Bronchial epithelial cell (primary cell): ENCODE measurements at regions not wholly inside any gene's neighbourhood (a gene's known extent, or its start where the extent isn't known, plus 50 kb on each side); places are given as distances from the start of the nearest gene placed in this dataset.

Experiments
- DNase-seq: peaks from one replicate; pipeline ENCODE4 v3.0.0-alpha.2; 2010; ENCODE audit warnings: low read depth
- FAIRE-seq: peaks from 2 replicates; lab custom pipeline; 2011; peaks lifted over from hg19 to GRCh38; lab: Jason Lieb, UNC
- H3K27me3 ChIP-seq: 2 replicates; pipeline ENCODE4 v1.5.1; 2011; ENCODE audit warnings: low read length; ENCODE audit not compliant: control insufficient read depth, insufficient read depth
- H3K36me3 ChIP-seq: 2 replicates; pipeline ENCODE4 v1.5.1; 2011; ENCODE audit warnings: low read length; ENCODE audit not compliant: control insufficient read depth, insufficient read depth
- H3K4me3 ChIP-seq: 2 replicates; pipeline ENCODE4 v1.5.1; 2011; ENCODE audit warnings: mild to moderate bottlenecking, low read depth, low read length, control low read depth
- CTCF ChIP-seq: IDR thresholded peaks from 2 replicates; pipeline ENCODE4 v1.5.1; 2011; ENCODE audit warnings: mild to moderate bottlenecking, moderate library complexity, low read length, control low read depth, inconsistent platforms; ENCODE audit not compliant: insufficient read depth, severe bottlenecking

- FAIRE-seq = peak; percentile 66
- H3K4me3 ChIP-seq = no peak overlapping the region
- DNase-seq = no peak
- TF ChIP-seq CTCF = no peak
- no peaks in the 10 kb centered on the region for H3K36me3 ChIP-seq
- no peaks in the 10 kb centered on the region for H3K27me3 ChIP-seq
Observed at GRCh38 chr7:142389544-142389943, 131.7 kb upstream of the PRSS58 start.

- FAIRE-seq = no peak
- Histone ChIP-seq H3K36me3 (no peaks in the 10 kb centered on the region), H3K4me3 (no peak overlapping the region), H3K27me3 (no peaks in the 10 kb centered on the region)
- peak; percentile 75 for TF ChIP-seq CTCF
- peak; percentile 71 for DNase-seq
Observed at GRCh38 chr7:142385491-142386340, 127.9 kb upstream of the PRSS58 start.

GRCh38 chr7:142384493-142384922 lies 126.7 kb upstream of the PRSS58 start:
- FAIRE-seq (no peak), DNase-seq (peak; percentile 44)
- no peak for TF ChIP-seq CTCF
- Histone ChIP-seq H3K4me3 (no peak overlapping the region), H3K27me3 (no peaks in the 10 kb centered on the region), H3K36me3 (no peaks in the 10 kb centered on the region)

- TF ChIP-seq CTCF = no peak
- Histone ChIP-seq H3K36me3 (no peaks in the 10 kb centered on the region), H3K4me3 (no peak overlapping the region), H3K27me3 (no peaks in the 10 kb centered on the region)
- FAIRE-seq = peak; percentile 96
- no peak for DNase-seq
Observed at GRCh38 chr7:142383841-142384492, 126.1 kb upstream of the PRSS58 start.

- DNase-seq (no peak), FAIRE-seq (no peak)
- TF ChIP-seq CTCF = no peak
Observed at GRCh38 chr7:142381727-142382390, 124.0 kb upstream of the PRSS58 start.

More at GRCh38 chr7:142381727-142382390, 124.0 kb upstream of the PRSS58 start:
- Histone ChIP-seq H3K27me3 (no peaks in the 10 kb centered on the region), H3K4me3 (no peak overlapping the region), H3K36me3 (no peaks in the 10 kb centered on the region)
